SK-MEL-5 (cell line): ENCODE measurements at regions not wholly inside any gene's neighbourhood (a gene's known extent, or its start where the extent isn't known, plus 50 kb on each side); places are given as distances from the start of the nearest gene placed in this dataset.

ENCODE experiments used
- DNase-seq: peaks from one replicate; pipeline ENCODE4 v3.0.0-alpha.2; 2016; ENCODE audit warnings: low read depth, low spot score
- in situ Hi-C: cut with HindIII; loops from 2 replicates; pipeline ENCODE4 v1.10.0; 2016; ENCODE audit warnings: low sequenced_read_pairs, high pct_unique_total_duplicates, low pct_unique_long_range_greater_than_20kb

DNA sequence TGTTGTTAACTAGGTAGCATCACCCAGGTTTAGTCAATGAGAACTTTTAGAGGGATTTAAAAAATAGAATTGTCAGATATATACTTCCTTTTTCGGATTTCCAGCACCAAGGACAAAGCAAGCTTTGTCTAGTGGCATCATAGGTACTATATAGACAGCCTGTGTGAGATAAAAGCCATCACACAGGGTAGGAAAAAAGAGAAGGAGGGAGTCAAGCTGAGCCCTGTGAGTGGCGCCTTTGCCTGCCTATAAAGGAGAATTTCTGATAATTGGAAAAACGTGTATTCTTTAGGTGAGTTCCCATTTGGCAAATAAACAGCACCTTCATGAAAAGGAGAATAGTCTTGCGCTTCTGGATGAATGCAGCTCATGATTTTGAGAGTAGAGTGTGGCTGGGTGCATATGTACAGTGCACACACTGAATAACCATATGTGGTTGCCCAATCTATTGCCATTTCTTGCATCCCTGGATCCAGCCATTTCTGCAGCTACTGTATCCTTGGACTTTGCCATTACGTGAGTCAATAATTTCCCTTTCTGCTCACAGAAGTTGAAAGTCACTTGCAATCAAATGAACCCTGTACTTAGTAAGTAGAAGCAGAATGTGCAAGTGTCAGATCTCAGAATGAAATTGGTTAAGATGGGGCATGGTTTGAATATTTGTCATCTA, 559.9 kb upstream of the MEX3C start:
- in situ Hi-C loops, result no loop called here

DNA sequence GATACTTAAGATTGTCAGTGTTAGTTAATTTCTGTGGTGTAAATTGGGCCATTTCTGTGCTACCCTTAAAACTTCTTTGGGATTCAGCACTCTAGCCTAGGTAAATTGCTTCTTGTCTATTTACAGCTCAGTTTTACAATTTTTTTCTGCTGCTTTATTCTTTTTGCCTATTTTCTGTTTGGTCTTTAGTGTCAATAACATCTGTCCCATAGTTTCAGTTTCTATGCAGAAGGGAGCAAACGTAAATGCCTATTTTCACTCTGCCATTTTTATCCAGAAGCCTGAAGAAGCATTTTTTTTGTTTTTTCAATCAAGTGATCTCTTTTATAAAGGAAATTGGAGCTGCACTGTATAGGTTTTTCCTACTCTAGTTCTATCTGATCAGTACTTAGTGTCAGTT, 564.9 kb upstream of the MEX3C start:
- DNase-seq, result no peak
- in situ Hi-C loops, result no loop called here

More for the DNA sequence above, 559.9 kb upstream of the MEX3C start:
- DNase-seq, result no peak

DNA sequence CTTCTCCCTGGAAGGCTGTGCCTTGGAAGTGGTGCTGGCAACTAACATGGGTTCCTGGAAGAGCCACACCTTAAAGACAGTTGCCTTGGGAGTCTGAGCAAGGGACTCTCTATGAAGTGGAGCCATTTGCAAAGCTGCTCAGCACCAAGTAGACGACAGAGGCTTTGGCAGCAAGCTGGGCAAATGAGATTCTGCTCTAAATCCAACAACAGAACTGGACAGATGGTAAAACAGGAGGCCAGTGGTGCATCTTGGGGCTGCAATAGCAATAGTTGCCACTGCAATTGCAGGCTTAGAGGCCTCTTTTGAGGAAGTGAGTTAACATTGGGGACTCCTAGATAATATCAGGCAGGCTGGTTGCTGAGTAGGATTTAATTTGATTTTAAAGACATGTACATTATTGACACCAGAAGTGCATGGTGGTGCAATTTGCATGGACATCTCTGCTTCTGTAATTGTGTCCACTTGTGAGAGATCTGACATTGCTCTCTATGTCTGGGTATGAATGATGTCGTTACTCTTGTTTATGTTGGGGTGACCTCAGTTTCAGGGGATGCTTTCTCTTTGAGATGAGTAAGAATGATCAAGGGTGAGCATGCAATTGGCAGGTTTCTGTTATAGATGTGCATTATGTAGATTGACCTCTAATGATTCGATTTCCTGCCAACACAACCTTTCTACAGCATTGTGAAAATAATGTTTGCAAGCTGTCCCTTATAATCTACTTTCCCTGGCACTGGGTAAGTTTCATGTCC, 568.3 kb upstream of the MEX3C start:
- in situ Hi-C loops, result no loop called here
- no peak for DNase-seq

DNA sequence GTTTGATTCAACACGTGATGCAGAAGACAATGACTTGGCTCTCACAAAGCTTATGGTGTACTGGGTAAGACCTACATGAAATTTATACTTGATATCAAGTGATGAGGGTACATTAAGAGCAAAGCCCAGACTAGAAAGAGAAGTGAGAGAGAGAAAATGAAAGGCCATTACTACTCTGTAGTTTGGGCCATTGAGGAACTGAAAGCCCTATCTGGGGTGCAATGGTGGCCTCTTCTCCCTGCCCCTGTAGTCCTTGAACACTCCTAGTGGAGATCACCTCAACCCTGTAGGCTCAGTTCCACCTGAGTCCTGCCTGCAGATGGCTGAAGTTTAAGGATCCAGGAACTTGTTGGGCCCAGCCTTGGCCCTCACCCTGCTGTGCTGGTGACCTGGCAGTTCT, 569.8 kb upstream of the MEX3C start:
- in situ Hi-C loops, result no loop called here
- DNase-seq, result no peak

DNA sequence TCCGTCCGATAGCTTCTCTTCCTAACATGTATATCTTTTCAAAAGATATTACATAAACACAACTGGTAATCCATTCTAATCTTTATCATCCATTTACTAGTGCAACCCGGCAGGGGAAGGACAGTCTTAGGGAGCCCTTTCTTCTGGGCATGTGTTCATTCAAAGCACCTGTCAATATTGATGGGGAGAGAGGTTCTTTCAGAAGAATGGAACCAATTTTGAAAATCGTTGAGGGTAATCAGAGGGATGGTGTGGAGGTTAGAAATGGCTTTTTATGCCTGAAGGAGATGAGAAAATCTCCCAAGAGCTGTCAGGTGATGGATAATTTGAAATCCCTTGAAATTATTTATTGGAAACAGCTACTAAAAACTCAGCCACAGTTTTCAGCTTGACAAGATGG, 561.9 kb upstream of the DCC start:
- in situ Hi-C loops, result no loop called here

DNA sequence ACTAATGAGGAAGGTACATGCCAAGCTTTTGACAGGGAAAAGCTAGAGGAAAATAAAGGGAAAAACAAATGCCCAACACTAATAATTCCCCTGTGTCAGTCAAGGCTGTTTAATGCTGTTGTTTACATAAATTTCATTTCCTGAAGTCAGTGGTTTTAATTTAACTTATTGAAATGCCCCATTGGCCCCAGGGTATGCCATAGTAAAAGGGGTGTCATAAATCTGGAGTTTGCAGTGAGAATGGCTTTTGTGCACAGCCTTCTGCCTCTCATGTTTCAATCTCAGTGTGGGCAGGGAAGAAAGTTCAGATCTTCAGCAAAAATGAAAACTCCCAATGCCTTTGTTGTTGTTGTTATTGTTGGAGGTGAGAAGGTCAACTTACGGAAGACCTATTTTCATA, 550.1 kb upstream of the DCC start:
- no peak for DNase-seq
- in situ Hi-C loops, result no loop called here

More for the DNA sequence above, 561.9 kb upstream of the DCC start:
- no peak for DNase-seq

DNA sequence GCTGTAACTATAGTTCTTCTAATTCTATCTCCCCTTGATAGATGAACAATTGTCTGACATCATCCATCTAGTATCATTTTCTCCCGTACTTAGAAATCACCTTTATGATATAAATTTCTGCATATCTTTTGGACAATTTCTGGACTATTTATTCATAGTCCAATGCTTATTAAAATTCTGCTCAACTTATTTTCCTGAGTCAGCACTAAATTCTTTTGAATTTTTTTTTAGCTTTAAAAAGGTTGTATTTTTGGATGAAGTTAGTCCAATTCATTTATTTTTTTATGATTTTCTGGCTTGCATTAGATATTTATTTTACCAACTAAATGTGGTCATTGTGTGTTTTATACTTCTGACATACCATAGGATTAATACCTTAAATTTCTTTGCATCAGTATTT, 538.5 kb upstream of the DCC start:
- in situ Hi-C loops, result no loop called here
- no peak for DNase-seq

DNA sequence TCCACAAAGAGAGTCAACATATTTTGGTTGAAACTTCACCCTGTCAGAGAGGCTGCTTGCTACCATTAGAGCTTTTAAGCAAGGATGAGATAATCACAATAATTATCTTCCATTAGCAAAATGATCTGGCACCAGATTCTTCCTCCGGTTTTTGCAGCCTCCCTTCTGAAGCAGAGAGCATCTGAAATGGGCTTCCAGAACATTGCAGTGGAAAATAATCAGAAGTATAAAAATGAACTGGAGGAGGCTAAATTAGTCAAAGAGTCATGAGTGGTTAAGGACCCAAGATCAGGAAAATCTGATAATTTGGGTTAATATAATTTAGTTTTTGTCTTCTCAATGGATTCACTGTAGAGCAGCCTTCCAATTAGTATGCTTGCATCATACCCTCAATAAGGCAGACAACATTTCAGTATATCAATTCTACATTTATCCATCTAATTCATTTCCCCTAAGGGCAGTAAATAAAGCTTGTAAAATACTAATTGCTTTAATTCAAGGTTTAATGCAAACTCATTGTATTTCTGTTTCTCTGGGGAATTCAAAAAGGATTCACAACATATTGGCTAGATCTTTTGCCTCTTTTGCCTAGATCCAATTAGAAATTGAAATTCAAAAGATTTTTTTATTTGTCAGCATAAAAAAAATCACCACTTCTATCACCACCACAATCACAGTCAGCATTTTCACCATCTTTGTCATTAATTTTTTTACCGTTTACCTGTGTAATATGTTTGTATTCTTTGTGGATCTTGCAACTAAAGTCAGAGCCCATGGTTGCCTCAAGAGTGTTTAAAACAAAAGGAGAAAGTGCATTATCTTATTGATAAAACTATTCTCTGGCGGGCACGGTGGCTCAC, 537.2 kb upstream of the DCC start:
- DNase-seq, result no peak
- in situ Hi-C loops, result no loop called here

DNA sequence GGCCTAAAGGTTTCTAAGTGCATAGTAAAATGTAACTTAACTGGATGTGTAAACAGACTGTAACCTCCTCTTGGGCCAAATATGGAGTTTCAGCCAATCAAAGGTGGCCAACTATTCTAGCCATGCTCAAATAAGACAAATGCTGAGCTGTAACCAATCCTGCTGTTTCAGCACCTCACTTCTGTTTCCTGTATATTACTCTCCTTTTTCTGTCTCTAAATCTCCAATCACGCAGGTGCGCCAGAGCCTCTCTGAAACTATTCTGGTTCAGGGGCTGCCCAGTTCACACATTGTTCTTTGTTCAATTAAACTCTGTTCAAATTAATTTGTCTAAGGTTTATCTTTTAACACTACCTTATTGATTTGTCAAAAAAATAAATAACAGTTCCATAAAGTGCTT, 532.7 kb upstream of the DCC start:
- in situ Hi-C loops, result no loop called here
- DNase-seq, result no peak

DNA sequence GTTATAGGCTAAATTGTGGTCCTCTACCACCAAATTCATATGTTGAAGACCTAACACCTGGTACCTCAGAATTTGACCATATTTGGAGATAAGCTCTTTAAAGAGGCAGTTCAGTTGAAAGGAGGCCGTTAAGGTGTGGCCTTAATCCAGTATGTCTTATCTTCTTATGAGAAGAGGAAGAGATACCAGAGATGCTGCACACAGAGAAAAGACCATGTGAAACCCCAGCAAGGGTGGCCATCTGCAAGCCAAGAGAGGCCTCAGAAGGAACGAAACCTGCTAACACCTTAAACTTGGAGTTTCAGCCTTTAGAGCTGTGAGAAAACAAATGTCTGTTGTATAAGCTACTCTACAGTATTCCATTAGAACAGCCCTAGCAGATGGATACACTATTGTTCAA, 528.1 kb upstream of the DCC start:
- in situ Hi-C loops, result no loop called here
- no peak for DNase-seq

DNA sequence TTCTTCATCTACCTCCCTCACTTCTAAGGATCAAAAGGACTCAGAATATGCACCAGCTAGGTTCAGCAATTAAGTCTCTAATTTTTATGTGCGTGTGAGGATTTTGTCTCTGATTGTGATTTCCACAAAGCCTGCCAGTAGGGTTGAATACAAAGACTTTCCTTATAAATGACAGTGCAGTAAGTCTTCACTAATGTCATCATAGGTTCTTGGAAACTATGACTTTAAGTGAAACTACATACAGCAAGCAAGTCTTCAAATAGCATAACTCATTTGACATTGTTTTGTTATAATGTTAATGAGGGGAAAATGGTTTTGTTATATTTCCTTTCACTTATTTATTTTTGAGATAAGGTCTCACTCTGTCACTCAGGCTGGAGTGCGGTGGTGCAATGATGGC, 526.3 kb upstream of the DCC start:
- in situ Hi-C loops, result no loop called here
- DNase-seq, result no peak

DNA sequence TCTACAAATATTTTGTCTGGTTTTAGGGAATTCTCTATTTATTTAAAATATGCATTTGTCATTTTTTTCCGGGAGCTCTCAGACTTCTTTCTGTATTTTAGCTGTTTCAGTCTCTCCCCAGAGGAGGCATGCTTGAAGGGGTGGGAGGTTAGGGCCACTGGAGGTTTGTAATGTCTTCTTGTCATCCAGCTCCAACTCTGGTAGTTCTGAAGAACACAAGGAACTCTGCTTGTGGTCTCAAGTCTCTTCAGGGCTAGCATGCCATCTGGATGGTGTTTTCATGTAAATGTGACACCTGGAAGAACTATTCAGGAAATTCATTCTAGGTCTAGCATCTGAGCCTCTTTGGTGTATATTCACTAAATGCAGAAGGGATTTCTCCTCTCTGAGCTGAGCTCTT, 518.4 kb upstream of the DCC start:
- in situ Hi-C loops, result no loop called here
- DNase-seq, result no peak

DNA sequence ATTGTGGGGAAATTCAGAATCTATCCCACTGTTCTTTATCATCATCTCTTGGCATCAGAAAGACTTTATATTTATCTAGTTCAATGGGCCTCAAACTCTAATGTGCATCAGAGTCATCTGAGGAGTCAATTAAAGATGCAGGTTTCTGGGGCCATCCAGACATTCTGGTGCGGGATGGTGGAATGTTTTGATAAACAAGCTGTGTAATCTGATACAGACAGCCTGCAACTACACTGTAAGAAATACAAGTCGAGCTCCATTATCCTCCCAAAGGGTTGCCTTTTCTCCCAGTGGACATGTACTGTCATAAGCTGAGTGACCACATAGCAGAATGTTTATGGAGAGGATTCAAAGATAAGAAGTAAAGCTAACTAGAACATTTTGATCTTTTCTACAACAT, 515.3 kb upstream of the DCC start:
- no peak for DNase-seq
- in situ Hi-C loops, result no loop called here

DNA sequence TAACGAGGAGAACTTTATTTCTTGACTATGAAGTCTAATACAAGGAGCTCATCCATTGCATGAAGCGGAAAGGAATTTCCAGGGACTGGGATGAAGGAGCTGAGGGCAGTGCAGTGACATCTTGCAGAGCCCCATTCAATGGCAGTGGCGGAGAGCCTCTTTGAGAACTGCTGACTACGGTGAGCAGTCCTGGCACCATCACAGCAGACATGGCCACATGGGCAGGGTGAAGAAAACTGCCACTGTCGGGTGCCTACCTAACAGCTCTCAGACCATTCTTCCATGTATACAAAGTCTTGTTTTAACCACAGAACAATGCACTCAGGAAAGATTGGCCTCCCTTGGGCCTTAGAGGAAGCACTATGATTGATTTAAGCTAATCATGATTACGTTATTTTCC, 506.1 kb upstream of the DCC start:
- no peak for DNase-seq
- in situ Hi-C loops, result no loop called here

DNA sequence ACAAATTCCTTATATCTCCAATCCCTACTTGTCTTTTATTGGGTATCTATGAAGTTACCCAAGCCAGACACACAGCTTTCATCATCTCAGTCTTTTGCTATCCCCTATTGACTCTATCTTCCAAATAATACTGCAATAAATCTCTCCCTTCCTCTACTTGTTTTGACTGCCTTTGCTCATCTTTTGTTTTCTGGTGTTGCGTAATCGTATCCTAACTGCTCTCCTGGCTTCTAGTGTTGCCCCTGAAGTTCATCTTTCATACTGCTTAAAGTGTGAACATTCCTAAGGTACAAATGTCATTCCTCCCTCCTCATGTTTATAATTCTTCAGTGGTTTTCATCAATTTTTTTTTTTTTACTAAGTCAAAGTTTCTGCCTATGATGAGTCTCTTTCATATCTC, 491.3 kb upstream of the DCC start:
- no peak for DNase-seq
- in situ Hi-C loops, result no loop called here

DNA sequence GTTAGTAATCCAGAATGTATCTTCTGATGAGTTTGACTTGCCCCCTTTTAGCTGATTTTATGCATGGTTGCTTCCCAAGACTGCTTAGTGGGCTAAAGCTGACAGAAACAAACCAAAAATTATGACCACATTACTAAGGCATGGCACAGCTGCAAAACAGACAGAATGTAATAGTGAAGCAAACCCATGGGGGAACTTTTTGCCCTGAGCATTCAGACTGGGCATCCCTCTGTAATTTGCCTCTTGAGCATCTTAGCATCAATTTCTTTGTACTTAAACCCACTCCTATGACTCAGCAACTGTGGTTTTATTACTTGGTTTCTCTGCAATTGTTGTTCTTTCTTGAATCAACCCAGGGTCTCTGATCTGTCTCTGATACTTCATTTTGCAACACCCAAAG, 487.3 kb upstream of the DCC start:
- in situ Hi-C loops, result no loop called here
- no peak for DNase-seq

DNA sequence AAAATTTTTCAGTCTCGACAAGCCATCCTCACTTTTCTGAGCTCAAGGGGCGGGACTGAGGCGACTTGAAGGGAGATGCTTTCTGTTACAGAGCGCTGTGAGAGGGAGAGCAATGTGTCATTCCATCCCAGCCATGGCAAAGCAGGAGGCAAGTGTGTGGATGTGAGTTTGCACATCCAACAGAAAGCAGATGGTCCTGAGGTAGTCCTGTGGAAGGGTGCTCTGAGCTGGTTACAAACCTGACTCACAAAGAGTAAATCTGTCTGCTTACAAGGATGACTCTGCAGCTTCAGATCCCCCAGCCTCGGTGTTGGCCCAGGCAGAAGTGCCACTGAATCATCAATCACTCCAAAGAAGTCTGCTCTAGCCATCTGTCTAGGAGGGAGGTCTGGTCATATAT, 482.0 kb upstream of the DCC start:
- in situ Hi-C loops, result no loop called here
- no peak for DNase-seq

DNA sequence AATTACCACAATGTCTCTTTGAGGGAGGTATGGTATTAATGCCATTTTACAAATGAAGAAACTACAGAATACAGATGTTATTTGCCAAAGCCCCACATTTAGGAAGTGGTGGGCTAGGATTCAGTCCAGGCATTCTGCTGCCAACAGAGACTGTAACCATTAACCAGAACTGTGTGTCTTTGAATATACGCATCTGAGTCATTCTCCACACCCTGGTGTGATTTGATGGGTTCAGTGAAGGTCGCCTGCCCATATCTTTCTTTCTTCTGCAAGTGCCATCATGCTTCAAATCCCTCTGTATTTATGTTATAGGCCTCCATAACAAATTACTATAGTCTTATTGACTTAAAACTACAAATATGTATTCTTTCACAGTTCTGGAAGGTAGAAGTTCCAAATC, 479.0 kb upstream of the DCC start:
- in situ Hi-C loops, result no loop called here
- DNase-seq, result no peak
